Fibroblast of lung (primary cell): ENCODE measurements at regions not wholly inside any gene's neighbourhood (a gene's known extent, or its start where the extent isn't known, plus 50 kb on each side); places are given as distances from the start of the nearest gene placed in this dataset.
"Not testable (repeated sequence)": the region's sequence is repeated elsewhere in the genome, so short reads cannot be mapped to it uniquely, and the experiment has no call there.

ENCODE experiments used
- DNase-seq, 2 donors: peaks; one replicate each; pipeline versions ENCODE4 v3.0.0 to v3.0.0-alpha.2; 2010; ENCODE audit warnings: low read depth in 2 of 2
- H2AFZ ChIP-seq: 2 replicates; pipeline ENCODE4 v1.5.1; 2012; ENCODE audit warnings: low read length, control low read depth, inconsistent platforms
- H3K27ac ChIP-seq: 2 replicates; pipeline ENCODE4 v1.5.1; 2011; ENCODE audit warnings: low read length, control low read depth; ENCODE audit not compliant: insufficient read depth
- H3K27me3 ChIP-seq: 2 replicates; pipeline ENCODE4 v1.5.1; 2011; ENCODE audit warnings: mild to moderate bottlenecking, low read length; ENCODE audit not compliant: control insufficient read depth, insufficient read depth
- H3K36me3 ChIP-seq: 2 replicates; pipeline ENCODE4 v1.5.1; 2011; ENCODE audit warnings: low read length; ENCODE audit not compliant: control insufficient read depth, insufficient read depth
- H3K4me1 ChIP-seq: 2 replicates; pipeline ENCODE4 v1.5.1; 2011; ENCODE audit warnings: low read length; ENCODE audit not compliant: control insufficient read depth, insufficient read depth; ENCODE audit errors: extremely low read depth
- H3K4me2 ChIP-seq: 2 replicates; pipeline ENCODE4 v1.5.1; 2011; ENCODE audit warnings: low read length, control low read depth; ENCODE audit not compliant: insufficient read depth; ENCODE audit errors: extremely low read depth
- H3K4me3 ChIP-seq, 4 experiments: fragments of 200-600 bp in 1 of 4; sonication (generic) in 1 of 4; replicated peaks in 1 of 4; 2 replicates each; pipeline ENCODE4 v1.5.1; 2011 to 2016; ENCODE audit warnings: low read length in 4 of 4, low read depth in 3 of 4, mild to moderate bottlenecking in 3 of 4, control low read depth in 2 of 4, inconsistent platforms in 1 of 4, mixed read lengths in 1 of 4; ENCODE audit not compliant: insufficient read depth in 1 of 4; ENCODE audit errors: control extremely low read depth in 1 of 4
- H3K79me2 ChIP-seq: 2 replicates; pipeline ENCODE4 v1.5.1; 2012; ENCODE audit warnings: mild to moderate bottlenecking, low read length, inconsistent platforms; ENCODE audit not compliant: control insufficient read depth, insufficient read depth
- H3K9ac ChIP-seq: 2 replicates; pipeline ENCODE4 v1.5.1; 2011; ENCODE audit warnings: mild to moderate bottlenecking, low read length, control low read depth; ENCODE audit not compliant: insufficient read depth
- H3K9me3 ChIP-seq: 2 replicates; pipeline ENCODE4 v1.5.1; 2012; ENCODE audit warnings: low read depth, low read length; ENCODE audit not compliant: control insufficient read depth, insufficient read depth
- H4K20me1 ChIP-seq: 2 replicates; pipeline ENCODE4 v1.5.1; 2011; ENCODE audit warnings: low read length; ENCODE audit not compliant: control insufficient read depth, insufficient read depth; ENCODE audit errors: extremely low read depth
- EZH2 ChIP-seq: IDR thresholded peaks from 2 replicates; pipeline ENCODE4 v1.5.1; 2012; ENCODE audit warnings: low read length, control low read depth, mild to moderate bottlenecking; ENCODE audit errors: missing control alignments
- TF ChIP-seq, protein P1 (sequence below), 2 donors: IDR thresholded peaks in 1 of 2; conservative IDR thresholded peaks in 1 of 2; 1 replicate in 1 of 2; 2 replicates in 1 of 2; pipeline ENCODE4 v1.5.1; 2011 to 2012; ENCODE audit warnings: low read length in 2 of 2, control low read depth in 1 of 2, inconsistent platforms in 1 of 2, low read depth in 1 of 2, mild to moderate bottlenecking in 1 of 2

DNA sequence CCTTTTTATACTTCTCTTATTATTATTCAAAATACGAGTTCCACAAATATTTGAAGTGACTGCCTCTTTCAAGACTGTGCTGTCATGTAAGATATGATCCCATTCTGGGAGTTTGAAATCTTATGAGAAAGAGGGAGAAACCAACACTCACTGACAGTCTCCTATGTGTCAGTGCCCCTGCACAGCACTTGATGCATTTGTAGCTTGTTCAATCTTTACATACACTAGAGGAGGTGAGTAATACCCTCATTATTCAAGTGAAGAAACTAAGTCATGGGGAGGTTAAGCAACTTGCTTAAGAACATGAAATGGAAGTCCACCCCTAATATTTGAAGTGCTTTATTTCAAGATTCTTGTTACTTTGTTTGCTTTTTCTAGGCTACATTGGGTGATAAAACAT lies 459.5 kb upstream of the FANCL start:
- Histone ChIP-seq H3K27ac (no peak overlapping the region), H3K27me3 (no peaks in the 10 kb centered on the region), H3K79me2 (no peaks in the 10 kb centered on the region), H3K9ac (no peak overlapping the region), H2AFZ (no peak overlapping the region), H4K20me1 (no peaks in the 10 kb centered on the region), H3K9me3 (no peaks in the 10 kb centered on the region), H3K4me2 (no peak overlapping the region), H3K36me3 (no peaks in the 10 kb centered on the region), H3K4me3 (no peak overlapping the region), H3K4me1 (no peaks in the 10 kb centered on the region)
- TF ChIP-seq EZH2: no peak
- TF ChIP-seq, protein P1, sequence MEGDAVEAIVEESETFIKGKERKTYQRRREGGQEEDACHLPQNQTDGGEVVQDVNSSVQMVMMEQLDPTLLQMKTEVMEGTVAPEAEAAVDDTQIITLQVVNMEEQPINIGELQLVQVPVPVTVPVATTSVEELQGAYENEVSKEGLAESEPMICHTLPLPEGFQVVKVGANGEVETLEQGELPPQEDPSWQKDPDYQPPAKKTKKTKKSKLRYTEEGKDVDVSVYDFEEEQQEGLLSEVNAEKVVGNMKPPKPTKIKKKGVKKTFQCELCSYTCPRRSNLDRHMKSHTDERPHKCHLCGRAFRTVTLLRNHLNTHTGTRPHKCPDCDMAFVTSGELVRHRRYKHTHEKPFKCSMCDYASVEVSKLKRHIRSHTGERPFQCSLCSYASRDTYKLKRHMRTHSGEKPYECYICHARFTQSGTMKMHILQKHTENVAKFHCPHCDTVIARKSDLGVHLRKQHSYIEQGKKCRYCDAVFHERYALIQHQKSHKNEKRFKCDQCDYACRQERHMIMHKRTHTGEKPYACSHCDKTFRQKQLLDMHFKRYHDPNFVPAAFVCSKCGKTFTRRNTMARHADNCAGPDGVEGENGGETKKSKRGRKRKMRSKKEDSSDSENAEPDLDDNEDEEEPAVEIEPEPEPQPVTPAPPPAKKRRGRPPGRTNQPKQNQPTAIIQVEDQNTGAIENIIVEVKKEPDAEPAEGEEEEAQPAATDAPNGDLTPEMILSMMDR (conservative IDR thresholded peaks at IDR 0.05 in 1 of 2, IDR thresholded peaks at IDR 0.05 in 1 of 2; ENCODE audit: low read depth in 1 of 2, low read length in 2 of 2): no peak
- peak in 1 of 2 donors; percentile 3 for DNase-seq

DNA sequence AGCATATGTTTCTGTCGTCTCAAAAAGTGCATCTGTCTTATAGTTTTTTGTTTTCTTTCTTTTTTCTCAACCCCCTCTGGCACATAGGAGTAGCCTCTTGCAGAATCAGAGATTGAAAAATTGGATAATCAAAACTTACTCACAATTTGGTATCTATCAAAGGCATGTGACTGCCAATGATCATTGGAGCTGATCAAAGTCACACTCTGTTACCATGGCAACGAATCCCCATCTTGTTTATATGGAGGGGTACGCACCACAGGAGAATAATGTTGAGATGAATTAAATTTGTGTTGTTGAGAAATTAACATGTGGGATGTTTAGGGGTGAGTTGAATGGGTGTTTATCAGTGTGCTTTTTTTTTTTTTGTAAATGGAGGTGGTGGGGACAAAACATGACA lies 458.3 kb upstream of the FANCL start:
- Histone ChIP-seq H3K36me3 (no peaks in the 10 kb centered on the region), H2AFZ (no peak overlapping the region), H4K20me1 (no peaks in the 10 kb centered on the region), H3K27me3 (no peaks in the 10 kb centered on the region), H3K27ac (no peak overlapping the region), H3K9me3 (no peaks in the 10 kb centered on the region), H3K4me1 (no peaks in the 10 kb centered on the region), H3K9ac (no peak overlapping the region), H3K4me3 (no peak overlapping the region), H3K79me2 (no peaks in the 10 kb centered on the region), H3K4me2 (no peak overlapping the region)
- DNase-seq: no peak
- TF ChIP-seq, protein P1 (conservative IDR thresholded peaks at IDR 0.05 in 1 of 2, IDR thresholded peaks at IDR 0.05 in 1 of 2; ENCODE audit: low read depth in 1 of 2, low read length in 2 of 2): no peak
- no peak for TF ChIP-seq EZH2

DNA sequence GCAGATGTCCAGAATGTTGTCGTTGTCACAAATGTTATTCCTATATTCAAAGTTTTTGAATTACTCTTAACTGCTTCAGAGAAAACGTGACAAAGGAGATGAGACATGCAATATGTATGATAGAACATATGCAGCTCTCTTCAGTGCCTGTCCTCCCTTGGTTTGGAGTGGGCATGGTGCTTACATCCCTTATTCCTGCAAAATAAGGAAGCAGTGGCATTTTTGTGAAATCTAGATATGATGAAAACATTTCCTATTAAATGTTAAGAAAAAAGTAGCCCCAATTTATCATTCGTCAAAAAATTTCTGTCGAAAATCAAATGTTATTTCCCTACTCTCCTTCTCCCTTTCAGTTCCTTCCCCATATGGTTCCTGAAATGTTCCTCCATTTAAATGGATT lies 457.5 kb upstream of the FANCL start:
- H3K36me3 ChIP-seq: no peaks in the 10 kb centered on the region
- no peak for DNase-seq
- no peaks in the 10 kb centered on the region for H3K9me3 ChIP-seq
- no peaks in the 10 kb centered on the region for H3K27me3 ChIP-seq
- no peak overlapping the region for H3K4me2 ChIP-seq
- H3K4me3 ChIP-seq: no peak overlapping the region
- H3K9ac ChIP-seq: no peak overlapping the region
- no peak overlapping the region for H3K27ac ChIP-seq
- TF ChIP-seq, protein P1 (conservative IDR thresholded peaks at IDR 0.05 in 1 of 2, IDR thresholded peaks at IDR 0.05 in 1 of 2; ENCODE audit: low read depth in 1 of 2, low read length in 2 of 2): no peak
- no peak for TF ChIP-seq EZH2
- H4K20me1 ChIP-seq: no peaks in the 10 kb centered on the region
- no peak overlapping the region for H2AFZ ChIP-seq
- H3K79me2 ChIP-seq: no peaks in the 10 kb centered on the region
- no peaks in the 10 kb centered on the region for H3K4me1 ChIP-seq

GRCh38 chr2:58694114-58694513 lies 453.0 kb upstream of the FANCL start:
- H3K4me1 ChIP-seq, H3K36me3 ChIP-seq, H3K4me2 ChIP-seq, H3K9ac ChIP-seq, H3K27me3 ChIP-seq, DNase-seq, H2AFZ ChIP-seq, H3K4me3 ChIP-seq, H3K9me3 ChIP-seq, H4K20me1 ChIP-seq, H3K27ac ChIP-seq, H3K79me2 ChIP-seq: not testable (repeated sequence)

GRCh38 chr2:58691041-58691440 lies 449.9 kb upstream of the FANCL start:
- H3K4me1 ChIP-seq, DNase-seq, H3K9ac ChIP-seq, H3K4me3 ChIP-seq, H3K9me3 ChIP-seq, H3K27me3 ChIP-seq, H2AFZ ChIP-seq, H3K4me2 ChIP-seq, H3K36me3 ChIP-seq, H4K20me1 ChIP-seq, H3K79me2 ChIP-seq, H3K27ac ChIP-seq: not testable (repeated sequence)
